OCI-LY1 (cell line): ENCODE measurements at regions not wholly inside any gene's neighbourhood (a gene's known extent, or its start where the extent isn't known, plus 50 kb on each side); places are given as distances from the start of the nearest gene placed in this dataset.

Experiments
- H2AFZ ChIP-seq: fragments of 200-600 bp; sonication (generic), shearing (Covaris generic); 2 replicates; pipeline ENCODE4 v1.6.0; 2014; ENCODE audit warnings: antibody characterized with exemption, mild to moderate bottlenecking, low read length
- H3F3A ChIP-seq: fragments of 200-600 bp; sonication (generic), shearing (Covaris generic); 2 replicates; pipeline ENCODE4 v1.6.0; 2014; ENCODE audit warnings: mild to moderate bottlenecking, antibody characterized with exemption, low read length, moderate library complexity; ENCODE audit not compliant: insufficient read depth
- H3K27ac ChIP-seq: fragments of 200-600 bp; sonication (generic); 2 replicates; pipeline ENCODE4 v1.5.1; 2014; ENCODE audit warnings: low read length, mixed run types, mild to moderate bottlenecking, low read depth; ENCODE audit not compliant: poor library complexity, severe bottlenecking
- H3K27me3 ChIP-seq: fragments of 200-600 bp; sonication (generic); 2 replicates; pipeline ENCODE4 v1.6.0; 2014; ENCODE audit warnings: antibody characterized with exemption, mild to moderate bottlenecking, low read length, moderate library complexity; ENCODE audit not compliant: insufficient read depth
- H3K36me3 ChIP-seq: fragments of 200-600 bp; sonication (generic); 2 replicates; pipeline ENCODE4 v1.6.1; 2014; ENCODE audit warnings: mild to moderate bottlenecking, antibody characterized with exemption, low read length, moderate library complexity, mixed read lengths; ENCODE audit not compliant: insufficient read depth
- H3K4me1 ChIP-seq: fragments of 200-600 bp; sonication (generic); 2 replicates; pipeline ENCODE4 v1.5.1; 2014; ENCODE audit warnings: mild to moderate bottlenecking, low read length, moderate library complexity; ENCODE audit not compliant: insufficient read depth, severe bottlenecking
- H3K4me2 ChIP-seq: fragments of 200-600 bp; sonication (generic), shearing (Covaris generic); 2 replicates; pipeline ENCODE4 v1.6.1; 2014; ENCODE audit warnings: low read length
- H3K4me3 ChIP-seq: fragments of 200-600 bp; sonication (generic); 2 replicates; pipeline ENCODE4 v1.5.1; 2014; ENCODE audit warnings: low read length, low read depth, mild to moderate bottlenecking, mixed read lengths; ENCODE audit not compliant: poor library complexity, severe bottlenecking
- H3K79me2 ChIP-seq: fragments of 200-600 bp; shearing (Covaris generic); 2 replicates; pipeline ENCODE4 v1.6.1; 2016; ENCODE audit warnings: mixed run types, low read length, mixed read lengths; ENCODE audit not compliant: insufficient read depth
- H3K9ac ChIP-seq: fragments of 200-600 bp; sonication (generic), shearing (Covaris generic); 2 replicates; pipeline ENCODE4 v1.6.1; 2014; ENCODE audit warnings: mild to moderate bottlenecking, low read length, mixed read lengths
- H3K9me2 ChIP-seq: fragments of 200-600 bp; sonication (generic), shearing (Covaris generic); 2 replicates; pipeline ENCODE4 v1.6.1; 2014; ENCODE audit warnings: low read depth, mild to moderate bottlenecking, low read length, mixed read lengths
- H3K9me3 ChIP-seq: fragments of 200-600 bp; shearing (Covaris generic); 2 replicates; pipeline ENCODE4 v1.6.1; 2014; ENCODE audit warnings: low read length, mixed read lengths
- H4K20me1 ChIP-seq: fragments of 200-600 bp; sonication (generic), shearing (Covaris generic); 2 replicates; pipeline ENCODE4 v1.6.0; 2016; ENCODE audit warnings: mild to moderate bottlenecking, low read length; ENCODE audit not compliant: insufficient read depth
- CTCF ChIP-seq: fragments of 200-600 bp; sonication (generic), shearing (Covaris generic); IDR thresholded peaks from 2 replicates; pipeline ENCODE4 v1.5.1; 2017; ENCODE audit warnings: mild to moderate bottlenecking, antibody characterized with exemption, low read length, moderate library complexity, mixed read lengths
- EZH2 ChIP-seq: fragments of 200-600 bp; sonication (generic), shearing (Covaris generic); IDR thresholded peaks from 2 replicates; pipeline ENCODE4 v1.8.0; 2017; ENCODE audit warnings: borderline replicate concordance, mixed run types, mild to moderate bottlenecking, antibody characterized with exemption, low read length, moderate library complexity, mixed read lengths

- Histone ChIP-seq H3K4me3 (no peak overlapping the region), H3K79me2 (no peaks in the 10 kb centered on the region), H3K27ac (no peak overlapping the region), H3K9me3 (no peaks in the 10 kb centered on the region), H3K4me1 (no peaks in the 10 kb centered on the region), H4K20me1 (no peaks in the 10 kb centered on the region), H3K36me3 (no peaks in the 10 kb centered on the region), H3K27me3 (no peaks in the 10 kb centered on the region), H3K9ac (no peak overlapping the region), H3K9me2 (no peaks in the 10 kb centered on the region), H3F3A (no peaks in the 10 kb centered on the region), H2AFZ (no peak overlapping the region), H3K4me2 (no peak overlapping the region)
- TF ChIP-seq CTCF: no peak
- no peak for TF ChIP-seq EZH2
These were observed 197.5 kb downstream of the ATG4C start for GRCh38 chr1:62981434-62981833.

DNA sequence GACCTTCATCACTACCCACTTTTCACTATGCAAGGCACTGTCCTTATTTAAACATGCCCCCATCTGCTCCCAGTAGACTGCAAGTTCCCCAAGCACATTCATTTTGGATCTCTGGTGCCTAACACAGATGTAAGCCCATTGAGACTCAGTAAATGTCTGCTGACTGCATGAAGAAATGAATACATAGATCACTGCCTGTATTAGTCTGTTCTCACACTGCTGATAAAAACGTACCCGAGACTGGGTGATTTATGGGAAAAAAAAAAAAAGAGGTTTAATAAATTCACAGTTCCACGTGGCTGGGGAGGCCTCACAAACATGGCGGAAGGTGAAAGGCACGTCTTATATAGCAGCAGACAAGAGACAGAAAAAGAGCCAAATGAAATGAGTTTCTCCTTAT, 204.9 kb downstream of the ATG4C start:
- Histone ChIP-seq H3K27me3 (no peaks in the 10 kb centered on the region), H2AFZ (no peak overlapping the region), H3K36me3 (no peaks in the 10 kb centered on the region), H3K4me1 (no peaks in the 10 kb centered on the region), H3K4me2 (no peak overlapping the region), H3F3A (no peaks in the 10 kb centered on the region), H3K79me2 (no peaks in the 10 kb centered on the region), H3K9ac (no peak overlapping the region), H3K27ac (no peak overlapping the region), H3K9me3 (no peaks in the 10 kb centered on the region), H4K20me1 (no peaks in the 10 kb centered on the region), H3K4me3 (no peak overlapping the region), H3K9me2 (no peaks in the 10 kb centered on the region)
- no peak for TF ChIP-seq EZH2

- H2AFZ ChIP-seq: no peak overlapping the region
- H3K79me2 ChIP-seq: no peaks in the 10 kb centered on the region
- TF ChIP-seq EZH2 (no peak), CTCF (no peak)
- no peaks in the 10 kb centered on the region for H3K4me1 ChIP-seq
- no peaks in the 10 kb centered on the region for H3K9me3 ChIP-seq
- H3K27ac ChIP-seq: no peak overlapping the region
- no peaks in the 10 kb centered on the region for H3K9me2 ChIP-seq
- H3K4me2 ChIP-seq: no peak overlapping the region
- no peaks in the 10 kb centered on the region for H3K36me3 ChIP-seq
- H3K27me3 ChIP-seq: no peaks in the 10 kb centered on the region
- no peaks in the 10 kb centered on the region for H3F3A ChIP-seq
- H3K4me3 ChIP-seq: no peak overlapping the region
- no peaks in the 10 kb centered on the region for H4K20me1 ChIP-seq
- no peak overlapping the region for H3K9ac ChIP-seq
These were observed 205.6 kb downstream of the ATG4C start for GRCh38 chr1:62989497-62989896.

- no peaks in the 10 kb centered on the region for H3F3A ChIP-seq
- no peaks in the 10 kb centered on the region for H3K27me3 ChIP-seq
- H3K4me1 ChIP-seq: no peaks in the 10 kb centered on the region
- no peak overlapping the region for H3K9ac ChIP-seq
- H3K79me2 ChIP-seq: no peaks in the 10 kb centered on the region
- H3K4me3 ChIP-seq: no peak overlapping the region
- no peaks in the 10 kb centered on the region for H3K36me3 ChIP-seq
- H3K27ac ChIP-seq: no peak overlapping the region
- H3K4me2 ChIP-seq: no peak overlapping the region
- H2AFZ ChIP-seq: no peak overlapping the region
- H4K20me1 ChIP-seq: no peaks in the 10 kb centered on the region
- TF ChIP-seq CTCF (no peak), EZH2 (no peak)
- H3K9me2 ChIP-seq: no peaks in the 10 kb centered on the region
- no peaks in the 10 kb centered on the region for H3K9me3 ChIP-seq
These were observed 207.2 kb downstream of the ATG4C start for GRCh38 chr1:62991152-62991551.
